ENCODE measurements at regions not wholly inside any gene's neighbourhood (a gene's known extent, or its start where the extent isn't known, plus 50 kb on each side); places are given as distances from the start of the nearest gene placed in this dataset.

DNA sequence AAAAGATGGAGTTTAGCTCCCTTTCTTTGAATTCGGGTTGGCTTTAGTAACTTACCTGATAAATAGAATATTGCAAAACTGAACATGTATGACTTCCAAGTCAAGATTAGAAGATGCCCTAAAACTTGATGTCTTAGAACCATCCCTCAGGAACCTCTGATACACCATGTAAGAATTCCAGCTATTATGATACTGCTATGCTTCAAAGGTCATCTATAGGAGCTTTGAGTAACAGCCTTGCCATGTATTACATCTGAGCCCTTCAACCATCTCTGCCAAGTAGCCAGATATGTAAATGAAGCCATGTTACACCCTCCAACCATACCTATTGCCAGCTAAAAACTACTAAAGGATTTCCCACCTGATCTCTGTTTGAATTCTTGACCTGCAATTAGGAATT lies 854.2 kb downstream of the SI start:
- ATAC-seq (no peak), DNase-seq (ENCODE audit: low spot score) (no peak)
- intact Hi-C loops (cut with DNase I) = no loop called here

DNA sequence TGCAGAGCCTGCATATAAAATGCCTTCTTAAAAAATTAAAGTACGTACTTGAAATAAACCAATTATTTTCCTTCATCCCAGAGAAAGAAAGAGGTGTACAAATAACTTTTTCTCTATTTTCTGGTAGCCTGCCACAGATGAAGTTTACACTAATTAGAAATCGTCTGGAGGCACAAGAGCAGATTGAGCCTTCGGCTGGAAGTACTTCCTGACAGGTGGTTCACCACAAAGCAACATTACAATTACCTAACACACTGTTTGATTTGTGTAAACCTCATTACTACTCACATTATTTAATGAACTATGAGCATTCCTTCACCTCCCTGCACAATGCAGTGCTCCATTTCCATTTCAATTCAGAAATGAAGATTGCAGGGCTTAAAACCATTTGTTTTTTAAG lies 856.1 kb downstream of the SI start:
- ATAC-seq = no peak

DNA sequence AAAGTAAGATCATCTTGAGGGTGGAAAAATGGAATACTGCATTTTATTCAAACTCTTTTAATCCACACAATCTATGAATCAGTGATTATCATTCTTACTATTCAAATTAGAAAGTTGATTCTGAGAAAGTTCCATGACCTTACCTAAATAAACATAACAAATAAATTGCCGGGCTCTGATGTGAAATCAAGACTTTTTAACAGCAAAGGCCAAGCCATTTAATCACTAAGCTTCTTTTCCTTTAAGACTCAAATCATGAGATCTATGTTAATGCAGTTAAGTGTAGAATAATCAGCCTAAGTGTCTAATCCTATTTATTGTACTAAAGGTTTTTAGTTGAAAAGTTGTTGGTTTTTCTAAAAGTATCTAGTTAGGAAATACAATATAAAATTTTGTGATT lies 857.0 kb downstream of the SI start:
- no peak for DNase-seq (ENCODE audit: low spot score)
- intact Hi-C loops (cut with DNase I) = loop anchor here (2.0 kb wide), 1 partner anchor 44 kb away; no protein-coding TSS in a partner anchor
- ATAC-seq = no peak

More for the DNA sequence above, 856.1 kb downstream of the SI start:
- DNase-seq (ENCODE audit: low spot score) = no peak
- intact Hi-C loops (cut with DNase I) = no loop called here

DNA sequence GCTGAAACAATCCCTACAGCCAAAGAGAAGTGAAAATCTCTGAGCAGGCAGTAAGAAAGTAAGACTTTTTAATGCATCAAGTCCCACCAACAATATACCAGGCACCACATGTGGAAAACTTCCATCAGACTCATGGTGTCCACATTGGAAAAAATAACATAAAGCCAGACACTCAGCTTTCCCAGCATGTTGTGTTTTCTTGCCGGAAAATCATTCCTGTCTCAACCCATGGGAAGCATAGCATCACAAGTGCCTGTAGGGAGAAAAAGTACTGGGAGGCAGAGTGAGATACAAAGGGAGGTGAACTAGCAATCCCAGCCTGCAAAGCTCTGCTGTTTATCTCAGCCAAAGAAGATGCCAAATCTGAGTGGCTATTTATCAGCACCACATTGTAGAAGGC lies 868.9 kb downstream of the SI start:
- intact Hi-C loops (cut with DNase I) = no loop called here
- ATAC-seq (no peak), DNase-seq (ENCODE audit: low spot score) (no peak)

DNA sequence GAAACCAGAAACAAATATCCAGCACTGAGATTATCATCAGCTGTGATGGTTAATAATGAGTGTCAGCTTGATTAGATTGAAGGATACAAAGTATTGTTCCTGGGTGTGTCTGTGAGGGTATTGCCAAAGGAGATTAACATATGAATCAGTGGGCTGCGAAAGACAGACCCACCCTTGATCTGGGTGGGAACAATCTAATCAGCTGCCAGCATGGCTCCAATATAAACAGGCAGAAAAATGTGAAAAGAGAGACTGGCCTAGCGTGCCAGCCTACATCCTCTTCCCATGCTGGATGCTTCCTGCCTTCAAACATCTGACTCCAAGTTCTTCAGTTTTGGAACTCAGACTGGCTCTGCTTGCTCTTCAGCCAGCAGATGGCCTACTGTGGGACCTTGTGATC lies 869.5 kb downstream of the SI start:
- DNase-seq (ENCODE audit: low spot score) (no peak), ATAC-seq (no peak)
- intact Hi-C loops (cut with DNase I) = no loop called here

DNA sequence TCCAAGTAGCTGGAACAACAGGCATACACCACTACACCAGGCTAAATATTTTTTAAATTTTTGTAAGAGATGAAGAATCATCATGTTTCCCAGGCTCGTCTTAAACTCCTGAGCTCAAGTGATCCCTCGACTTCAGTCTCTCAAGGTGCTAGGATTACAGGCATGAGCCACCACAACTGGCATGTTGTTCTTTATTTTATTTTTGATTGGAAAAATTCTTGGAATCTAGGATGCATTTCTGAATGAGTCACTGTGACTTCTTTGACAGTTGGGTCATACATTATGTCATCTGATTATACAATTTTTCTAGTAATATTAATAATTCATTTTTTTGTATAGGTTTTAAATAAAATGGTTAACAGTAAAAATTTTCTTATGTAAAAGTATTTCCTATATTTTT lies 870.2 kb downstream of the SI start:
- ATAC-seq = no peak
- DNase-seq (ENCODE audit: low spot score) = no peak
- intact Hi-C loops (cut with DNase I) = no loop called here

DNA sequence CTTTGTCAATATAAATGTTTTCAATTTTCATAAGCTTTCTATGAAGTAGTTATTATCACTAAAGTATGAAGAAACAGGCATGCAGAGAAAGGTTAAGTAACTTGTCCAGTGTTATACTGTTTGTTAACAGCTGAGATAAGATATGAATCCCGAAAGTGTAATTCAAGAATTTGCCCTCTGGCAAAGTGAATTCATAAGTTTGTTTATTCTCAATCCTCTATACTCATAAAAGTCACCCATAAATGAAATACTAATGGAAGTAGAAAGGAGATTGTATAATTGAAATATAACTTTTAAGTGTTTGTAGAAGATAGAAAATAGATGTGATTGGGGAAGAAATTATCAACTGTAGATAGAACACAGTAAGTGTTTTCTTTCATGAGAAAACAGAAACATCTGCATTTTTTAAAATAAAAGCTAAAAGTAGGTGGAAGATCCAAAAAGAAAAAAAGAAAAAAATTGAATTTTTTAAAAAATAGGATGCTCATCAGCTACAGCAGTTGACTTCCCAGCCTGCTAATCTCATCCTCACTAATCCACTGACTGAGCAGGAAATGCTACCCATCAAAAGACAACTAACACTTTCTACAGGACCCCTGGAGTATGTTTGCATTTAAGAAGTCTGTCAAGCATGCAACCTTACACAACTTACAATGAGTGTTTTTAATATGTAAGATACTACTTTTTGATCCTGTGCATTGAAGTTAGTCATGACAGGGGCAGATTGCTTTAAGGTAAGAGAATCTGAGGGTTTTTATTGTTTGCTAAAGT lies 878.1 kb downstream of the SI start:
- no peak for ATAC-seq
- intact Hi-C loops (cut with DNase I) = no loop called here
- DNase-seq (ENCODE audit: low spot score) = no peak

DNA sequence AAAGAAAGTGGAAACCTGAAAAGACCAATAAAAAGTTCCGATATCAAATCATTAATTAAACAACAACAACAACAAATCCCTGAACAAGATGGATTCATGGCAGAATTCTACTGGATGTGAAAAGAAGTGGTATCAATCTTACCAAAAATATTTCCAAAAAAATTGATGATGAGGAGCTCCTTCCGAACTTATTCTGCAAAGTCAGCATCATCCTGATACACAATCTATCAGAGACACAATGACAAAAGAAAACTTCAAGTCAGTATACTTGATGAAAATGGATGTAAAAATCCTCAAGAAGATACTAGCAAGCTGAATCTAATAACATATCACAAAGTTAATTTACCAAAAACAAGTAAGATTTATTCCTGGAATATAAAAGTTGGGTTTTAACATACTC lies 881.8 kb downstream of the SI start:
- intact Hi-C loops (cut with DNase I) = no loop called here
- no peak for DNase-seq (ENCODE audit: low spot score)
- no peak for ATAC-seq

DNA sequence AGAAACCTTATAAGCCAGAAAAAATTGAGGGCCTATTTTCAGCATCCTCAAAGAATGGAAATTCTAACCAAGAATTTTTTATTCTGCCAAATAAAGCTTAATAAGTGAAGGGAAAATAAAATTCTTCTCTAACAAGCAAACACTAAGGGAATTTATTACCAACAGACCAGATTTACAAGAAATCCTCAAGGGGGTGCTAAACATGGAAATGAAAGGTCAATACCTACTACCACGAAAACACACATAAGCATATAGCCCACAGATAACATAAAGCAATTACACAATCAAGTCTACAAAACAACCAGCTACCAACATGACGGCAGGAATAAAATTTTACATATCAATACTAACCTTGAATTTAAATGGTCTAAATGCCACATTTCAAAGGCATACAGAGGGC lies 883.5 kb downstream of the SI start:
- DNase-seq (ENCODE audit: low spot score) (no peak), ATAC-seq (no peak)
- intact Hi-C loops (cut with DNase I) = no loop called here

DNA sequence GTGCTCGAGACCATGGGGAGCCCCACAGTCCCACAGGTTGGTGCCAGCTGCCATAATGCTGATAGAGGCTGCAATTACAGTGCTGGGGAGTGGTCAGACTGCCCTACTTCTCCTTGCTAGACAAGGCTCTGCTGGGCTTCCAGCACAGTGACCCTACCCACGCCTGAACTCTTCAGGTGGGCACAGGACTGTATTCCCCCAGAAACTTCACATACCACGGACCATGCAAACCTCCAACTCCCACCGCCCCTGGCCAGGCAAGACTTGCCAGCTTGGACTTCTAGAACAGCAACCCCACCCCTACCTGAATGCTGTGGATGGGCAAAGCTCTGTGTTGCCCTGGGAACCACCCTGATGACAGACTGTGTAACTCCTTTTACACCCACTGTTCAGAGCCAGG lies 885.3 kb downstream of the SI start:
- intact Hi-C loops (cut with DNase I) = no loop called here
- ATAC-seq = no peak
- no peak for DNase-seq (ENCODE audit: low spot score)

DNA sequence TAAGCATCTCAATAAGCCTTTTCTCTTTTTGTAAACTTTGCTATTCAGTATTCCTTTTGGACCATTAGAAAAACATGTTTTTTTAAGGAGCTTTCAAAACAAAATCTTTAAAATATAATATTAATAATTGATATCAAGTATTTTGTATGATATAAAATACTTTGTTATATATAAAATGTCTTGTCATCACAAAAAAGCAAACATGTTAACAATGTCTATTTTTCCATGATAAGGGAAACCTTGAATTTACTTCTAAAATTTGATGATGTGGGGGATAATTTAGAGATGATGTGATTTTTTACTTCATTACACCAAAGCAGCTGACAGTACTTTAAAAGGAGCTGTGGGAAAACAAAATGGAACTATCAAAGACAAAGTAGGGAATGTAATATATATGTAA lies 887.7 kb downstream of the SI start:
- intact Hi-C loops (cut with DNase I) = no loop called here

DNA sequence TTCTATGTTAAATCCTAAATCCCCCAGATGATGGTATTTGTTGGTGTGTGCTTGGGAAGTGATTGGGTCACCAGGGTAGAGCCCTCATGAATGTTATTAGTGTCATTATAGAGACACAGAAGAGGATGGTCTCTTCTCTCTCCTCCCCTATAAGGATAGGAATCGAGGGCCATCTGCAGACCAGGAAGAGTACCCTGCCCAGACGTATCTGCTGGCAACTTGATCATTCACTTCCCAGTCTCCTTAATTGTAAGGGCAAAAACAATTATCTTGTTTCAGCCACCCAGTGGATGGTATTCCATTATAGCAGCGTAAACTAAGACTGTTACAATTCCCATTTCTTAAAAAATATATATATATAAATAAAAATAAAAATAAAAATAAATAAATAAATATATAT lies 892.2 kb downstream of the SI start:
- intact Hi-C loops (cut with DNase I) = no loop called here
- ATAC-seq (no peak), DNase-seq (ENCODE audit: low spot score) (no peak)

More for the DNA sequence above, 887.7 kb downstream of the SI start:
- ATAC-seq (no peak), DNase-seq (ENCODE audit: low spot score) (no peak)

DNA sequence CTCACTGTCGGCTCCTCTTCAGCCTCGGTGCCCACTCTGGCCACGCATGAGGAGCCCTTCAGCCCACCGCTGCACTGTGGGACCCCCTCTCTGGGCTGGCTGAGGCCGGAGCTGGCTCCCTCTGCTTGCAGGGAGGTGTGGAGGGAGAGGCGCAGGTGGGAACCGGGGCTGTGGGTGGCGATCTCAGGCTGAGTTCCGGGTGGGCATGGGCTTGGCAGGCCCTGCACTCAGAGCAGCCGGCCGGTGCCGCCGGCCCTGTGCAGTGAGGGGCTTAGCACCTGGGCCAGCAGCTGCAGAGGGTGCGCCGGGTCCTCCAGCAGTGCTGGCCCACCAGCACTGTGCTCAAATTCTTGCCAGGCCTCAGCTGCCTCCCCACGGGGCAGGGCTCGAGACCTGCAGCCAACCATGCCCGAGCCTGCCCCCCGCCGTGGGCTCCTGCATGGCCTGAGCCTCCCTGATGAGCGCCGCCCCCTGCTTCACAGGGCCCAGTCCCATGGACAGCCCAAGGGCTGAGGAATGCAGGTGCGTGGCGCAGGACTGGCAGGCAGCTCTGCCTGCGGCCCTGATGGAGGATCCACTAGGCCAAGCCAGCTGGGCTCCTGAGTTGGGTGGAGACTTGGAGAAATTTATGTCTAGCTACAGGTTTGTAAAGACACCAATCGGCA lies 899.1 kb downstream of the SI start:
- ATAC-seq (no peak), DNase-seq (ENCODE audit: low spot score) (no peak)
- intact Hi-C loops (cut with DNase I) = no loop called here

DNA sequence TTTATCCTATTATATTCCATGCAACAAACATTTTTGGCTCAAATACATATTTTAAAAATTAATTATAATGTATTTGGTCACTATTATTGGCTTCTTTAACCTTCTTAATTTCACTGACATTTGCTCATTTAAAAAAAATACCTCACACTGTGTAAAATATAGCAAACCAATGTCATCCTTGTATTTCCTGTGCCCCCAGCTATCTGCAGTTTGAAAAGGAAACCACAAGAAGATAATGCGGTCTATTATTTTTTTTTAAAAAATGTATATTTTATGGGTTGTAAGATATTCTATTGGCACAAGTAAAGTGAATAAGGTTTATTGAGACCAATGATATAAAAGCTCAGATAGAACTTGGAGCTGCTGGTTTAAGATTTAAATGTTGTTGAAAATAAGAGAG lies 904.2 kb downstream of the SI start:
- intact Hi-C loops (cut with DNase I) = no loop called here
- DNase-seq (ENCODE audit: low spot score) (no peak), ATAC-seq (no peak)

DNA sequence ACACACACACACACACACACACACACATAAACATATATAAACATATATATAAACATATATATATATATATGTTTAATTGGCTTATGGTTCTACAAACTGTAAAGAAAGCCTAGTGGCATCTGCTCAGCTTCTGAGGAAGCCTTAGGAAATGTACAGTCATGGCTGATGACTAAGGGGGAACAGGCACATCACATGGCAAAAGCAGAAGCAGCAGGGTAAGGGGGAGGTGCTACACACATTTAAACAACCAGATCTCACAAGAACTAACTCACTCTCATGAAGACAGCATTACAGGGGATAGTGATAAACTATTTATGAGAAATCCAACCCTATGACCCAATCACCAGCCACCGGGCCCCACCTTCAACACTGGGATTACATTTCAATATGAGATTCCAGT lies 922.9 kb downstream of the SI start:
- ATAC-seq (no peak), DNase-seq (ENCODE audit: low spot score) (no peak)
- intact Hi-C loops (cut with DNase I) = no loop called here

DNA sequence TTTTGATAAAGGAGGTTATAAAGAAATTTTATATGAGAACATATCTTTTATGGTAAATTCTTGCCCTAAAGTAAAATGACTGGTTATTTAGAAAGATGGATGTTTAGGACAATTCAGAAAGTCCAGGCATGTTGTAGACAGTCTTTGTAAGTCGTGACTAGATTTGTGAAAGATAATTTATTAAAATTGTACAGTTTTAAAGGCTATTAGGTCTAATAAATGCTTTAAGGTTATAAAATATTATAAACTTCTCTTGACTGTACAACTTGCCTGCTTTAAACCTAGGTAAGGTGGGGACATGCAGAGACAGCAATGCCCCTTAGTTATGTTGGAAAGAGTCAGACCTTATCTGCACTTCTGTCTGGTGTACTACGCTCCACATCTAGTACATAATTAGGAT lies 933.5 kb downstream of the SI start:
- ATAC-seq (no peak), DNase-seq (ENCODE audit: low spot score) (no peak)
- intact Hi-C loops (cut with DNase I) = no loop called here

DNA sequence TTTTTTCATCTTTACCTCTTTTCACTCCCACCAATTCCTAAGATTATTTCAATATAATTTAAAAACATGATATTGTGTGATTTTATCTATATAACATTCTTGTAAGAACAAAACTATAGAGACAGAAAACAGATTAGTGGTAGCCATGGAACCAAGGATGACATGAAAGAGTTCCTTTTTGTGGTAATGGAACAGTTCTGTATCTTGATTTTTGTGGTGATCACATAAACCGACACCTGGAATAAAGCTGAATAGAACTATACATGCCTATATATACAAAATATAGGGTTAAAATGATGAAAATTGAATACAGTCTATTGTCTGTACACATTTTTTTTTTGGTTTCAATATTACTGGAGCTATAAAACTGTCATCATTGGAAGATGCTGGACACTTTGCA lies 945.4 kb downstream of the SI start:
- no peak for ATAC-seq
- no peak for DNase-seq (ENCODE audit: low spot score)
- intact Hi-C loops (cut with DNase I) = no loop called here

DNA sequence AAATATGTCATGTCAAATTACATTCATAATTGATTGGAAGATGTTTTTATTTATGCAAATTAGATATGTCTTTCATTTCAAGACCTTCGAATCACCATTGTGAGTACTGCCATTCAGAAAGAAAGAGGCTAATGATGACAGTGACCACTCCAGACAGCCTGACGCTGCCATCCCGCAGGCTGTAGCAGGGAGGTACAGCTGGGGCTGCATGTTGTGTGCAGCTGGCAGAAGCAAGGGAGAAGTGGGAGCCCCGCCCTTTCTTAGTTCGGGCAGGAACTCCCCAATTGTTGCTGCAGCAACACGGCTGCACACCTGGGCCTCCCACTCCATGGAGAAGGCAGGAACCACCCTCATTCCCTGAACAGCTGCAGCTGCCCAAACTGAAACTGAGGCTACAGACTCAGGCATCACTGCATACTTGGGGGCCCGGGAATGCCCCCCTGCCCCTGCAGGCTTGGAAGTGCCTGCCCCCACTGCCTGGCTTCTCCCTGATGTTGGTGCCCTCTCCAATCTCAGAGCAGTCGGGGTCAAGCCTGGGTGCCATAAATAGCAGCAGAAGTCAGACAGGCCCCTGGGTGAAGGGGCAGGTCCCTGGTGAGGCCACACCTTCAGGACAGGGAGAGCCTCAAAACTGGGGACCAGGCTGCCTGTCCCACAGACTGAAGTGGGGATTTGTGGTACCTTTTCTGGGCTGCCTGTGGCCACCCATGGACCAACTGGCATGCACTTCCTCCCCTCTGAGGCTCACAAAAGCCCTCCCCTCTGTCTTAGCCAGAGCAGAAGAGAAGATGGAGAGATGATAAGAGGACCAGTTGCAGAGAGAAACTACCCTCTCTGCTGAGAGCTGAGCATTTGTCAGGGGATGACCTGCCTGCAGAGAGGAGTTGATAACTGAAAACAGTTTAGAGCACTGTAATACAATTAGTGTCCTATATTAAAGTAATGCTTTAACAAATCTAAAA lies 964.6 kb downstream of the SI start:
- intact Hi-C loops (cut with DNase I) = no loop called here
- ATAC-seq = peak; percentile 32

DNA sequence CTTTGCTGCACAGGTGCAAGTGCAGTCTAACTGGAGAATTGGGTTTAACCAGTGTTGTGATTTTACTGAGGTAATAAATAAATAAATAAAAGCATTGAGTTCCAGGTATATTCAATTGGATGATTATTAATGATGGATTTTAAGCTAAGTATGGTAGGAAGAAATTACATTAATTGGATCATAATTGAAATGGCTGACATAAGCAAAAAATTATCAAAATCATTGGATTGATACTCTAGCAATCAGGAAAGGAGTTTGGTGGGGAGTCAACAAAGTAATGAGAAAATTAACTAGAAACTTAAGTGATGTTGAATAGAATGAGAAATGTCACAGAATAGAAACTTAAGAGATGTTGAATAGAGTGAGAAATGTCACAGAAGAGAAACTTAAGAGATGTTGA lies 981.9 kb downstream of the SI start:
- ATAC-seq (no peak), DNase-seq (ENCODE audit: low spot score) (no peak)
- intact Hi-C loops (cut with DNase I) = no loop called here

More for the DNA sequence above, 964.6 kb downstream of the SI start:
- DNase-seq (ENCODE audit: low spot score) = no peak

DNA sequence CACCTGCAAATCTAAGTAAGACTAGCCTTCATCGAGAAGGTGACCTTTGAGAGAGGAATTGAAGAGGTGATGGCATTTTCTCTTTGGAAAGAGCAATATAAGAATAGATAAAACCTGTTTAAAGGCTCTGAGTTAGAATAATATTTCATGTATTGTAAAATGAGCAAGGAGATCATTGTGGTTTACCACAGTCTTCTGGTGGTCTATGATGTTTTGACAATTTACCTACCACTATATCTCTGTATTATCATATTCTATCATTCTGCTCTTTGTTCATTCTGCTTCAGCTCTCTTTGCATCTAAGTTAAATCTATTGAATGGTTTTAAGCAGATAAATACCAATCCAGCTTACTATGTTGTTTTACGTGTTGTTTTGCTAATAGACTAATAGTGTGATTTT lies 982.3 kb downstream of the SI start:
- no peak for ATAC-seq
- intact Hi-C loops (cut with DNase I) = no loop called here
- no peak for DNase-seq (ENCODE audit: low spot score)

Data from sciatic nerve (tissue), 2 donors.